ENCODE measurements at regions not wholly inside any gene's neighbourhood (a gene's known extent, or its start where the extent isn't known, plus 50 kb on each side); places are given as distances from the start of the nearest gene placed in this dataset.

- H3K4me3 ChIP-seq (ENCODE audit: low read length) = no peak overlapping the region
- DNase-seq (ENCODE audit: low read depth) = no peak
- TF ChIP-seq CTCF (conservative IDR thresholded peaks at IDR 0.05; ENCODE audit: low read depth, low read length) = no peak
Observed at GRCh38 chrX:128105659-128106058, 53.5 kb upstream of the ACTRT1 start.

Data from retinal pigment epithelial cell (primary cell).